Lower leg skin (tissue), 3 donors: ENCODE measurements at regions not wholly inside any gene's neighbourhood (a gene's known extent, or its start where the extent isn't known, plus 50 kb on each side); places are given as distances from the start of the nearest gene placed in this dataset.

Source experiments
- POLR2A ChIP-seq, 2 donors: fragments of 450-650 bp; IDR thresholded peaks; one replicate each; pipeline ENCODE4 v1.6.1; 2016 to 2017; ENCODE audit warnings: antibody characterized with exemption in 2 of 2, mild to moderate bottlenecking in 1 of 2, moderate library complexity in 1 of 2
- TF ChIP-seq, protein P1 (sequence below), 3 donors: fragments of 450-650 bp; IDR thresholded peaks; one replicate each; pipeline ENCODE4 v1.5.1; 2016; ENCODE audit warnings: antibody characterized with exemption in 3 of 3, mild to moderate bottlenecking in 3 of 3, moderate library complexity in 2 of 3

DNA sequence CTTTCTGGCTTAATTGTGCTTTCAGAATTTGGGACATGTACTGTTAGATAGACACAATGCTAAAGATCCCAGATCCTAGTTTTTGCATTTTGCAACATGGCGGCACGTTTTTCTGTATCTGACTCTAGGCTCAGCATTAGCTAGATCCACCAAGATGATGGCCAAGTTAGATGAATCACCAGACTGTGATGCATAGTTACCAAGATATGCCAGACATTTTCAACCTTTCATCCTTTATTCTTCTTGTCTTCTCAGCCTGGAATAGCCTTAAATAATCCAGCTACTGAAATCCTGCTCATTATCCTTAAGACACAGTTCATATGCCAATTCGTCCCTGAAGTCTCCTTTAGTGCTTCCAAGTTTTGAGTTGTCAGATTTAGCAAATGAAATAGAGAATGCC lies 144.9 kb upstream of the CRY1 start:
- TF ChIP-seq, protein P1, sequence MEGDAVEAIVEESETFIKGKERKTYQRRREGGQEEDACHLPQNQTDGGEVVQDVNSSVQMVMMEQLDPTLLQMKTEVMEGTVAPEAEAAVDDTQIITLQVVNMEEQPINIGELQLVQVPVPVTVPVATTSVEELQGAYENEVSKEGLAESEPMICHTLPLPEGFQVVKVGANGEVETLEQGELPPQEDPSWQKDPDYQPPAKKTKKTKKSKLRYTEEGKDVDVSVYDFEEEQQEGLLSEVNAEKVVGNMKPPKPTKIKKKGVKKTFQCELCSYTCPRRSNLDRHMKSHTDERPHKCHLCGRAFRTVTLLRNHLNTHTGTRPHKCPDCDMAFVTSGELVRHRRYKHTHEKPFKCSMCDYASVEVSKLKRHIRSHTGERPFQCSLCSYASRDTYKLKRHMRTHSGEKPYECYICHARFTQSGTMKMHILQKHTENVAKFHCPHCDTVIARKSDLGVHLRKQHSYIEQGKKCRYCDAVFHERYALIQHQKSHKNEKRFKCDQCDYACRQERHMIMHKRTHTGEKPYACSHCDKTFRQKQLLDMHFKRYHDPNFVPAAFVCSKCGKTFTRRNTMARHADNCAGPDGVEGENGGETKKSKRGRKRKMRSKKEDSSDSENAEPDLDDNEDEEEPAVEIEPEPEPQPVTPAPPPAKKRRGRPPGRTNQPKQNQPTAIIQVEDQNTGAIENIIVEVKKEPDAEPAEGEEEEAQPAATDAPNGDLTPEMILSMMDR (IDR thresholded peaks at IDR 0.05), result no peak
- TF ChIP-seq POLR2A (IDR thresholded peaks at IDR 0.05), result no peak
